H9 (cell line): ENCODE measurements at regions not wholly inside any gene's neighbourhood (a gene's known extent, or its start where the extent isn't known, plus 50 kb on each side); places are given as distances from the start of the nearest gene placed in this dataset.

Experiments used
- DNase-seq: peaks from one replicate; pipeline ENCODE4 v3.0.0-alpha.2; 2017
- H2AFZ ChIP-seq: one replicate; pipeline ENCODE4 v1.6.1; 2013; ENCODE audit warnings: mild to moderate bottlenecking, low read length, control low read depth, moderate library complexity
- H2AK5ac ChIP-seq: 2 replicates; pipeline ENCODE4 v1.6.1; 2013; ENCODE audit warnings: low read length, control low read depth, mixed read lengths; ENCODE audit not compliant: insufficient read length
- H2BK120ac ChIP-seq: one replicate; pipeline ENCODE4 v1.6.1; 2013; ENCODE audit warnings: low read depth, mild to moderate bottlenecking, low read length, control low read depth, inconsistent platforms; ENCODE audit not compliant: poor library complexity, severe bottlenecking
- H2BK12ac ChIP-seq: 2 replicates; pipeline ENCODE4 v1.6.1; 2013; ENCODE audit warnings: low read length, control low read depth, mixed read lengths, low read depth; ENCODE audit not compliant: insufficient read length
- H2BK15ac ChIP-seq: 2 replicates; pipeline ENCODE4 v1.6.1; 2013; ENCODE audit warnings: low read depth, low read length, control low read depth
- H2BK20ac ChIP-seq: one replicate; pipeline ENCODE4 v1.6.1; 2013; ENCODE audit warnings: low read depth, mild to moderate bottlenecking, low read length, control low read depth, inconsistent platforms; ENCODE audit not compliant: poor library complexity, severe bottlenecking
- H2BK5ac ChIP-seq: 2 replicates; pipeline ENCODE4 v1.6.1; 2013; ENCODE audit warnings: low read length, control low read depth, mixed read lengths; ENCODE audit not compliant: insufficient read length
- H3K14ac ChIP-seq: 2 replicates; pipeline ENCODE4 v1.6.1; 2013; ENCODE audit warnings: low read length, control low read depth; ENCODE audit not compliant: insufficient read depth
- H3K18ac ChIP-seq: 2 replicates; pipeline ENCODE4 v1.6.1; 2013; ENCODE audit warnings: low read depth, mild to moderate bottlenecking, mixed read lengths, low read length, control low read depth; ENCODE audit not compliant: insufficient read length
- H3K23ac ChIP-seq: 2 replicates; pipeline ENCODE4 v1.6.1; 2013; ENCODE audit warnings: low read length, control low read depth, mixed read lengths, low read depth; ENCODE audit not compliant: insufficient read length
- H3K23me2 ChIP-seq: 2 replicates; pipeline ENCODE4 v1.6.1; 2013; ENCODE audit warnings: low read depth, mild to moderate bottlenecking, mixed read lengths, low read length, control low read depth; ENCODE audit not compliant: insufficient read length, poor library complexity, severe bottlenecking
- H3K27ac ChIP-seq: 2 replicates; pipeline ENCODE4 v1.5.1; 2013; ENCODE audit warnings: low read length, control low read depth, mixed read lengths, low read depth; ENCODE audit not compliant: insufficient read length
- H3K27me3 ChIP-seq: 2 replicates; pipeline ENCODE4 v1.6.1; 2013; ENCODE audit warnings: low read length, control low read depth, inconsistent platforms; ENCODE audit not compliant: insufficient read depth
- H3K4ac ChIP-seq: 2 replicates; pipeline ENCODE4 v1.6.1; 2013; ENCODE audit warnings: low read depth, mild to moderate bottlenecking, control low read depth, inconsistent platforms, low read length, moderate library complexity
- H3K4me1 ChIP-seq: 2 replicates; pipeline ENCODE4 v1.6.1; 2013; ENCODE audit warnings: low read length, control low read depth, inconsistent platforms; ENCODE audit not compliant: insufficient read depth
- H3K4me2 ChIP-seq: 2 replicates; pipeline ENCODE4 v1.6.1; 2013; ENCODE audit warnings: low read length, control low read depth, mixed read lengths; ENCODE audit not compliant: insufficient read length, insufficient read depth
- H3K56ac ChIP-seq: 2 replicates; pipeline ENCODE4 v1.6.1; 2013; ENCODE audit warnings: low read depth, mild to moderate bottlenecking, mixed read lengths, low read length, control low read depth; ENCODE audit not compliant: insufficient read length
- H3K79me1 ChIP-seq: 2 replicates; pipeline ENCODE4 v1.6.1; 2013; ENCODE audit warnings: low read depth, mild to moderate bottlenecking, moderate library complexity, low read length, control low read depth, inconsistent platforms; ENCODE audit not compliant: insufficient read depth, poor library complexity, severe bottlenecking
- H3K79me2 ChIP-seq: 2 replicates; pipeline ENCODE4 v1.6.1; 2013; ENCODE audit warnings: low read length, control low read depth, inconsistent platforms; ENCODE audit not compliant: insufficient read depth
- H3K9ac ChIP-seq: 2 replicates; pipeline ENCODE4 v1.6.1; 2013; ENCODE audit warnings: low read length, control low read depth, mixed read lengths; ENCODE audit not compliant: insufficient read length; ENCODE audit errors: extremely low read depth
- H3K9me3 ChIP-seq: one replicate; pipeline ENCODE4 v1.6.1; 2013; ENCODE audit warnings: low read depth, low read length, inconsistent platforms; ENCODE audit not compliant: control insufficient read depth
- H3T11ph ChIP-seq: one replicate; pipeline ENCODE4 v1.6.1; 2013; ENCODE audit warnings: mild to moderate bottlenecking, low read length, control low read depth, inconsistent platforms
- H4K20me1 ChIP-seq: one replicate; pipeline ENCODE4 v1.6.1; 2013; ENCODE audit not compliant: control insufficient read depth, insufficient read length, insufficient read depth
- H4K5ac ChIP-seq: 2 replicates; pipeline ENCODE4 v1.6.1; 2013; ENCODE audit warnings: low read depth, mild to moderate bottlenecking, mixed read lengths, low read length, control low read depth; ENCODE audit not compliant: insufficient read length
- H4K8ac ChIP-seq: replicated peaks from 2 replicates; pipeline ENCODE4 v1.6.1; 2013; ENCODE audit warnings: low read length, control low read depth, mixed read lengths, low read depth; ENCODE audit not compliant: insufficient read length
- H4K91ac ChIP-seq: 2 replicates; pipeline ENCODE4 v1.6.1; 2013; ENCODE audit warnings: low read depth, mild to moderate bottlenecking, moderate library complexity, mixed read lengths, low read length, control low read depth; ENCODE audit not compliant: insufficient read length
- H3K27ac Mint-ChIP-seq, 3 experiments: 2 replicates in 2 of 3; 3 replicates in 1 of 3; pipeline ENCODE4 v1.8.0; 2020 to 2021; ENCODE audit warnings: mixed read lengths in 3 of 3, mild to moderate bottlenecking in 1 of 3, moderate library complexity in 1 of 3
- H3K27me3 Mint-ChIP-seq: 2 replicates; pipeline ENCODE4 v1.8.0; 2021; ENCODE audit warnings: low read depth, mild to moderate bottlenecking, moderate library complexity, mixed read lengths
- H3K36me3 Mint-ChIP-seq, 3 experiments: 2 replicates in 2 of 3; 3 replicates in 1 of 3; pipeline ENCODE4 v1.8.0; 2020 to 2021; ENCODE audit warnings: low read depth in 3 of 3, mixed read lengths in 3 of 3; ENCODE audit not compliant: insufficient read depth in 1 of 3
- H3K4me1 Mint-ChIP-seq, 2 experiments: 2 replicates each; pipeline ENCODE4 v1.8.0; 2020; ENCODE audit warnings: mixed read lengths in 2 of 2
- H3K4me3 Mint-ChIP-seq, 2 experiments: 2 replicates in 1 of 2; 3 replicates in 1 of 2; pipeline ENCODE4 v1.8.0; 2020 to 2021; ENCODE audit warnings: mild to moderate bottlenecking in 2 of 2, mixed read lengths in 2 of 2, moderate library complexity in 1 of 2
- H3K9me3 Mint-ChIP-seq, 2 experiments: 2 replicates in 1 of 2; 3 replicates in 1 of 2; pipeline ENCODE4 v1.8.0; 2020; ENCODE audit warnings: mild to moderate bottlenecking in 2 of 2, mixed read lengths in 2 of 2, moderate library complexity in 1 of 2
- WGBS: extraction: QIAGEN DNeasy Blood & Tissue Kit; methylation state at CpG from one replicate; pipeline ENCODE4 v1.1.7; 2013; ENCODE audit warnings: missing lambda C conversion rate, low lambda C conversion rate, mixed read lengths; ENCODE audit not compliant: insufficient read length; ENCODE audit errors: extremely low coverage; 5-methylcytosine and 5-hydroxymethylcytosine counted together
- TF ChIP-seq, protein P1 (sequence below): fragments of 200-600 bp; sonication (generic); conservative IDR thresholded peaks from 3 replicates; pipeline ENCODE4 v1.8.0; 2021; ENCODE audit warnings: antibody characterized with exemption, mild to moderate bottlenecking

DNA sequence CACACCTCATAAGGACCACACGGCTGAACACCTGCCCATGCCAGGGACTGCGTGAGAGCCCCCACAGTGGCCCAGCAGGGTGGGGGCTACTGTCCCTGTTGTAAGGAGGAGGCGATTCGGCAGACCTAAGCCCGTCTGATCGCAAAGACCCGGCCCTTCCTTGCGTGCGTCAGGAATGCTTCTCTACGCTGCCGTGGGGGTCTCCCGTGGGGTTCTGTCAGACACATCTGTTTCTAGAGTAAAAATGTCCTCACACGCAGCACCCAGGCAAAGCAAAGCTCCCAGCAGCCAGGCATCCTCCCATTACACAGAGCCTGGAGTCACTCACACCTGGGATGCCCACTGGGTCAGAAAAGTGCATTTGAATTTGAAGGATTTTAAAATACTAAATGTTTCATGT lies 147.7 kb upstream of the SOX1 start:
- Histone ChIP-seq H3K9me3 (no peaks in the 10 kb centered on the region), H4K91ac (no peak overlapping the region), H3K79me1 (no peaks in the 10 kb centered on the region), H3K27me3 (no peaks in the 10 kb centered on the region), H2BK12ac (no peak overlapping the region), H2BK5ac (no peak overlapping the region), H3K14ac (no peak overlapping the region; the same call in 1 of the 2 replicates), H4K5ac (no peak overlapping the region), H2BK15ac (no peak overlapping the region), H3K4me1 (peaks cover 2% of the 10 kb centered on the region; the same call in 1 of the 2 replicates), H3K27ac (no peak overlapping the region), H2BK120ac (no peak overlapping the region), H2AK5ac (no peak overlapping the region), H4K20me1 (no peaks in the 10 kb centered on the region), H3K23ac (no peak overlapping the region), H3K4me2 (no peak overlapping the region), H3K9ac (no peak overlapping the region), H3K18ac (no peak overlapping the region), H2BK20ac (no peak overlapping the region), H3K23me2 (no peaks in the 10 kb centered on the region), H3K56ac (no peak overlapping the region), H3K79me2 (no peaks in the 10 kb centered on the region), H2AFZ (no peak overlapping the region), H3T11ph (no peak overlapping the region), H3K4ac (no peak overlapping the region), H4K8ac (no peak overlapping the region)
- no peaks in the 10 kb centered on the region; a peak in 2 of 5 replicates for H3K9me3 Mint-ChIP-seq
- TF ChIP-seq, protein P1, sequence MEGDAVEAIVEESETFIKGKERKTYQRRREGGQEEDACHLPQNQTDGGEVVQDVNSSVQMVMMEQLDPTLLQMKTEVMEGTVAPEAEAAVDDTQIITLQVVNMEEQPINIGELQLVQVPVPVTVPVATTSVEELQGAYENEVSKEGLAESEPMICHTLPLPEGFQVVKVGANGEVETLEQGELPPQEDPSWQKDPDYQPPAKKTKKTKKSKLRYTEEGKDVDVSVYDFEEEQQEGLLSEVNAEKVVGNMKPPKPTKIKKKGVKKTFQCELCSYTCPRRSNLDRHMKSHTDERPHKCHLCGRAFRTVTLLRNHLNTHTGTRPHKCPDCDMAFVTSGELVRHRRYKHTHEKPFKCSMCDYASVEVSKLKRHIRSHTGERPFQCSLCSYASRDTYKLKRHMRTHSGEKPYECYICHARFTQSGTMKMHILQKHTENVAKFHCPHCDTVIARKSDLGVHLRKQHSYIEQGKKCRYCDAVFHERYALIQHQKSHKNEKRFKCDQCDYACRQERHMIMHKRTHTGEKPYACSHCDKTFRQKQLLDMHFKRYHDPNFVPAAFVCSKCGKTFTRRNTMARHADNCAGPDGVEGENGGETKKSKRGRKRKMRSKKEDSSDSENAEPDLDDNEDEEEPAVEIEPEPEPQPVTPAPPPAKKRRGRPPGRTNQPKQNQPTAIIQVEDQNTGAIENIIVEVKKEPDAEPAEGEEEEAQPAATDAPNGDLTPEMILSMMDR: no peak
- no peak overlapping the region for H3K27ac Mint-ChIP-seq
- WGBS: no CpG with 5 or more reads among the region's 13 CpGs
- peaks cover 7 to 13% of the 10 kb centered on the region in 2 experiments; a peak in 3 of 4 replicates for H3K4me1 Mint-ChIP-seq
- DNase-seq: peak; percentile 20
- H3K4me3 Mint-ChIP-seq: no peak overlapping the region
- no peaks in the 10 kb centered on the region; a peak in 1 of 7 replicates for H3K36me3 Mint-ChIP-seq
- peaks cover 31% of the 10 kb centered on the region for H3K27me3 Mint-ChIP-seq
